ENCODE measurements at regions not wholly inside any gene's neighbourhood (a gene's known extent, or its start where the extent isn't known, plus 50 kb on each side); places are given as distances from the start of the nearest gene placed in this dataset.

DNA sequence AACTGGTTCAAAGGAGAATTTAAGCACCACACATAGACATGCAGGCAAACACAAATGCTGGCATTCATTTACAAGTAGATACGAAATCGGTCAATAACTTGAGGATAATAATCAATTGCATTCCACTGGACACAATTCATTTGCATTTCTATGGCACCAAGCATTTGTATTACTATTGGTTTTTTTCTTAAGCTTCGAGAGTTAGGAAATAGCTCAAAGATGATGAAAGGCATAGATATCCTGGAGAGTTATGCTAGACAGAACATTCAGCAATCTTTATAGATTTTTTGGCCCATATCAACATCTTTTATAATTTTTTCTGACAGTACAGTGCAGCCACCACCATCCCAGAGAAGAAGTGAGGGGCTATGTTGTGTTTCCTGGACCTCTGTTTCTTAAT lies 544.4 kb downstream of the MIAT start:
- DNase-seq (ENCODE audit: low spot score) (no peak), ATAC-seq (ENCODE audit: low FRiP score) (no peak)
- TF ChIP-seq, protein P1, sequence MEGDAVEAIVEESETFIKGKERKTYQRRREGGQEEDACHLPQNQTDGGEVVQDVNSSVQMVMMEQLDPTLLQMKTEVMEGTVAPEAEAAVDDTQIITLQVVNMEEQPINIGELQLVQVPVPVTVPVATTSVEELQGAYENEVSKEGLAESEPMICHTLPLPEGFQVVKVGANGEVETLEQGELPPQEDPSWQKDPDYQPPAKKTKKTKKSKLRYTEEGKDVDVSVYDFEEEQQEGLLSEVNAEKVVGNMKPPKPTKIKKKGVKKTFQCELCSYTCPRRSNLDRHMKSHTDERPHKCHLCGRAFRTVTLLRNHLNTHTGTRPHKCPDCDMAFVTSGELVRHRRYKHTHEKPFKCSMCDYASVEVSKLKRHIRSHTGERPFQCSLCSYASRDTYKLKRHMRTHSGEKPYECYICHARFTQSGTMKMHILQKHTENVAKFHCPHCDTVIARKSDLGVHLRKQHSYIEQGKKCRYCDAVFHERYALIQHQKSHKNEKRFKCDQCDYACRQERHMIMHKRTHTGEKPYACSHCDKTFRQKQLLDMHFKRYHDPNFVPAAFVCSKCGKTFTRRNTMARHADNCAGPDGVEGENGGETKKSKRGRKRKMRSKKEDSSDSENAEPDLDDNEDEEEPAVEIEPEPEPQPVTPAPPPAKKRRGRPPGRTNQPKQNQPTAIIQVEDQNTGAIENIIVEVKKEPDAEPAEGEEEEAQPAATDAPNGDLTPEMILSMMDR (IDR thresholded peaks at IDR 0.05) = no peak

DNA sequence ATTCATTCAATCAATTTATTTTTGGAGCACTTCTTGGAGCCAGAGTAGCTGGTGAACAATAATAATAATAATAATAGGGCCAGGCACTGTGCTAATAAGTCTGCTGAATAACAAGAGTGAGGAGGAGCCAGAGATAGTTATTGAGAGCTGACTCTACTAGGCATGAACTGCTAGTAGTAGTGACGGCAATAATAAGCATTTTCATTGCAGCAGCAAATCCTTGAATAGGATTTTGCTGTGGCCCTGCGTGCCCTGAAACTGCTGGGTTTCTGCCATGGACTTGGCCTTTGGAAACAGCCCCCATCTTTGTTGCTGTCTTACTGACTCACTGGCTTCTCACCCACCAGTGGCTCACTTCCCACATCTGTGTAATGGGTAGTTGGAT lies 545.9 kb downstream of the MIAT start:
- DNase-seq (ENCODE audit: low spot score) (no peak), ATAC-seq (ENCODE audit: low FRiP score) (no peak)
- TF ChIP-seq, protein P1 (IDR thresholded peaks at IDR 0.05) = no peak

DNA sequence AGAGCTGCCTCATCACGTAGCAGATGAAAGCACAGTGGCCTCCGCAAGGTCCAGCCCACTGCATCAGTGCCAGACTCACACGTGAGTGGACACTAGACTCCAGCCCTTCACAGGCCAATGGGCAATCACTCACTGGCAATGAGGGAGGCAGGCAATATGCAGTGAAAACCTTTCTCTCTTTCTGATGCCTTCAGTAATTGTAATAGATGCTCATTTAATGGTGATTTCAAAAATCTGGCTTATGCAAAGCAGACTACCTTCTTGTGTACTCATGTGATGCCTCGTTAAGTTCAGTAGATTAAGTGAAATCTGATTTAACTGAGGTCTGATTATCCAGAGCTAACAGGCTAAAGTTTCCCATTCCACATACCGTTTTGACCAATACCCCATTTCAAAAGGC lies 546.9 kb downstream of the MIAT start:
- DNase-seq (ENCODE audit: low spot score) (no peak), ATAC-seq (ENCODE audit: low FRiP score) (no peak)

DNA sequence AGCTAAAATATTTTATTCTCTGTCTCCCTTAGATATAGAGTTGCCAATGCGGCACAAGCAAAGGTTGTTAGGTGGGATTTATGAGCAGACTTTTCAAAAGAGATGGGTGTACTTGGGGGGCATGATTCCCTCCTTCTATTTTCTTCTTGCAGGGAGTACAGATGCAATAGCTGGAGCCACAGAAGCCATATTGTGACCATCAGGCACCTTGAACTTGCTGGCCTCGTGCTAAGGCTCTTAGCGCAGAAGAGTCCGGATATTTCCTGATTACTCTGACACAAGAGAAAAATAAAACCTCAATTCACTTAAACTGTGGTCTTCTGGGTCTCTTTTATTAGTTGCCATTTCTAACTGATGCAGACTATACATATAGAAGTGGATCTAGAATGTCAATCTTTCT lies 547.4 kb downstream of the MIAT start:
- TF ChIP-seq, protein P1 (IDR thresholded peaks at IDR 0.05) = no peak
- ATAC-seq (ENCODE audit: low FRiP score) = no peak
- DNase-seq (ENCODE audit: low spot score) = no peak

More for the DNA sequence above, 546.9 kb downstream of the MIAT start:
- TF ChIP-seq, protein P1 (IDR thresholded peaks at IDR 0.05) = no peak

DNA sequence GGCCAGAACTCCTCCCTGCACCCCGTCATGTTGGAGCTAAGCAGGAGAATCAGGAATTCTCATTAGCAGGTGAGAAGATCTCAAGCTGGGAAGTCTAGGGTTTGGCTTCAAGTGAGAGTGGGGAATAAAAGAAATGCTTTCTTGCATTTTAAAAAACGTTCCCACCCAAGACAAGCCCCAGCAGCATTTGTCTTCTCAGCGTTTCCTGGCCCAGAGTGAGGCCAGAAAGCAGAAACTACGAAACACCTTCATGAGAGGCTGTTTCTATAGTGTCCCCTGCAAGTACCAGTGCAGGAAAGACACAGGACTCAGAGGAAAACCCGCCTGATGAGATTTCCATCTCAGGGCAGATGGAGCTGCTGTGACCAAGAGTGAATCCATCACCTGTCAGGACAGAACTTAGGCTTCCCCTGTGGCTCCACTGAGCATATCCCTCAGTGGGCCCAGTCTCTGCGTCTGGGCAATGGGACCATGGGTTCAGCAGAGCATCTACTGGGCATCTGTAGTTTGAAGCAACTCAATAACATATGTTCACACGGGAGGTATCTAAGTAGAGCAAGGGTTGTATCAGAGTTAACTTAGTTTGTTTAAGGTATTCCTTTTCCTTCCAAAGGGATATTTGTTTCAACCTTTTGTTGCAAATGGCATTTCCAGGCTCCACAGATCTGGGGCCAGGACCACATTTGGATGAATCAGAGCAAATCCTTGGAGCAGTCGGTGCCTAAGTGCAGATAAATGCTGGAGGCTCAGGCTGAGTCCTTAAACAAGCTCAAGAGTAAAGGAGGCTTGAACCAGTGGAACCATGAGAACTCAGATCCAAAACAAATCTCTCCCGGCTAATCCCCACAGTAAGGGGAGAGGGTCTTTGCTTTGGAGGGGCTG lies 548.3 kb downstream of the MIAT start:
- TF ChIP-seq, protein P1 (IDR thresholded peaks at IDR 0.05) = no peak
- no peak for ATAC-seq (ENCODE audit: low FRiP score)
- DNase-seq (ENCODE audit: low spot score) = no peak

DNA sequence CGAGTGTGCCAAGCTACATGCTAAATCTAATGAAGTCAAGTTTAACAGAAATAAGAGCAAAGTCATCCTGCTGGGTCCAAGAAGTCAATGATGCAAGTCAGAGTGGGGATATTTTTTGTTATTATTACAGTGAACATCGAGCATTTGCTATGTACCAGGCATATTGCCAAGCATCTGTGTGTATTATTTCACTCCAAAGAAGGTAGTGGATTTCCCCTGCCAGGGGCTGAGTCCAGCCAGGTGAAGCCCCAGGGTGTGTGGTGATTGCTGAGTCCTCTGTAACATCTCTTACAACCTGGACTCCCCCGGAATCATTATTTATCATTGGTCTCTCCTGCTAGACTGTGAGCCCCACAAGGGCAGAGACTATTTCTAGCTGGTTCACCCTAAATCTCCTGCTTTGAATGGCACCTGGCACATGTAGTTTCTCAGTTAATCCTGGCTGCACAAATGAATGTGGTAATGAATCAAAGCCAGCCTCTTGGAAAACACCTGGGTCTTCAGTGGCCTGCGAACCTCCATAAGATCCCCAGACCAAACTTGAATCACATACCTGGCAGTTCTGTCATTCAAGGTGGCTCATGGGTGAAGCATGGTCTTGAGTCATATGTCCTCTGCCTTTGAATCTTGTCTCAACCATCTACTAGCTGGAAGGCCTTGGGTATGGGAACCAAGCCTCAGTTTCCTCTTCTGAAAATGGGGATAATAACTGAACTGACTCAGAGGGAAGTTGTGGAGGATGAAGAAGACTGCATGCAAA lies 549.2 kb downstream of the MIAT start:
- TF ChIP-seq, protein P1 (IDR thresholded peaks at IDR 0.05) = no peak
- DNase-seq (ENCODE audit: low spot score) (no peak), ATAC-seq (ENCODE audit: low FRiP score) (no peak)
